Thyroid gland (tissue), 4 donors: ENCODE measurements at regions not wholly inside any gene's neighbourhood (a gene's known extent, or its start where the extent isn't known, plus 50 kb on each side); places are given as distances from the start of the nearest gene placed in this dataset.

Experiments used
- CTCF ChIP-seq, 6 experiments: fragments of 200-600 bp in 3 of 6; fragments of 450-650 bp in 3 of 6; sonication (generic) in 3 of 6; IDR thresholded peaks; one replicate each; pipeline ENCODE4 v1.5.1; 2016 to 2019; ENCODE audit warnings: antibody characterized with exemption in 6 of 6, mild to moderate bottlenecking in 2 of 6, inconsistent platforms in 1 of 6, moderate library complexity in 1 of 6
- POLR2A ChIP-seq, 2 donors: fragments of 450-650 bp; IDR thresholded peaks; one replicate each; pipeline ENCODE4 v1.6.1; 2017; ENCODE audit warnings: antibody characterized with exemption in 2 of 2, mild to moderate bottlenecking in 2 of 2, moderate library complexity in 1 of 2

DNA sequence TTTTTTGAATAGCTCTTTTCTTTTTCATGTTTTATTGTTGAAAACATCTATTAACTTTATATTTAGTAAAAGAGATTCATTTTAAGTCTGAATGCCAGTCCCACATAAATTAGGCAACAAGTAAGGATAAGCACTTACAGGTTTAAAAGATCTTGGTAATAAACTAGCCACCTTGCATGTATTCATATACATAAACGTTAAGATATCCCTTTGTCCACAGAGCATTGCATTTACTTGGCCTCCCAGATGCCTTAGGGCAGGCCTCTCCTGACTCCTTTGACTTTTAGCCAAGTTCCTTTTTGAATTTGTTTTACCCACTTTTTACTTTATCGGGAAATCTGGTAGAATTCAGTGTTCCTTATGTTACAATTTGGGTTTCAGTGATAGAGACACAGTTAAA, 331.7 kb downstream of the ETNK1 start:
- TF ChIP-seq CTCF (IDR thresholded peaks at IDR 0.05) (no peak), POLR2A (IDR thresholded peaks at IDR 0.05) (no peak)
